Renal cortex interstitium (tissue), 11 donors: ENCODE measurements at regions not wholly inside any gene's neighbourhood (a gene's known extent, or its start where the extent isn't known, plus 50 kb on each side); places are given as distances from the start of the nearest gene placed in this dataset.
"Not testable (repeated sequence)": the region's sequence is repeated elsewhere in the genome, so short reads cannot be mapped to it uniquely, and the experiment has no call there.

ENCODE experiments used
- DNase-seq, 11 donors: peaks; one replicate each; pipeline ENCODE4 v3.0.0-alpha.2; 2013; ENCODE audit warnings: low read depth in 9 of 11, low spot score in 4 of 11; ENCODE audit errors: extremely low read depth in 1 of 11

GRCh38 chr14:88975926-88976325 lies 151.5 kb downstream of the TTC8 start:
- DNase-seq, result no peak

- DNase-seq, result not testable (repeated sequence)
Measured at GRCh38 chr14:88980907-88981306, 156.5 kb downstream of the TTC8 start.

DNA sequence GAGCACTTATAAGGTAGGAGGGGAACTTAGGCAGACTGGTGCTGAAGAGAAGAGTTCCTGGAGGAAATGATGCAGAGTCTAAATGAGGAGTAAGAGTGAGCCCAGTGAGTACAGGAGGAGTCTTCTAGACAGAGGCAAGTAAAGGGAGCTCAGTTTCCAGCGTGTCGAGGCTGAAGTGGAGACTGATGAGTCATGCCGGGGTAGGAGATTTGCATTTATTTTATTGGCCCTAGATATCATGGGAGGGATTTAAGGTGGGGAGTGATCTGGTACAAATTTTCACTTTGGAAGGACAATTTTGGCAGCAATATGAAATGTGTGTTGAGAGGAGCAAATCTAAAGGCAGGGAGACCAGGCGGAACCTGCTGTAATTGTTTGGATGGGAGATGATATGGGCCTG lies 157.5 kb downstream of the TTC8 start:
- no peak for DNase-seq

DNA sequence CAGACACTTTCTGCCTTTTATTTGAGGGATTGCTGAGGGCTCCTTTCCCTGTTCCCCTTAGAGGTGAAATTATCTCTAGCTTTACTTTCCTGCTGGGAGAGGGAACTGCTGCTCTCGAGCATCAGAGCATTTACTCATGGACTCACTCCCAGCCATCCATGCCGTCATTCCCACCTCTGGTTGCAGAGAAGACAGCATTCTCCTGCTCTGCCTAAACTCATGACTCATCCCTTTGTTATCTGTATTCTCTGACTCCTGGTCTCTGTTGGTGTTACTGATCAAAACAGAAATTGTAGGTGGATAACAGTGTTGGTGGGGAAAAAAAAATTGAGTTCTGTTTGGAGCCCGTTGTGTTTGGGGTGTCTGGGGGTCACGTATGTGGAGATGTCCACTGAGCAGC lies 159.3 kb downstream of the TTC8 start:
- no peak for DNase-seq

GRCh38 chr14:88985654-88986053 lies 161.2 kb downstream of the TTC8 start:
- no peak for DNase-seq

GRCh38 chr14:88986146-88986841 lies 161.8 kb downstream of the TTC8 start:
- DNase-seq, result no peak

DNA sequence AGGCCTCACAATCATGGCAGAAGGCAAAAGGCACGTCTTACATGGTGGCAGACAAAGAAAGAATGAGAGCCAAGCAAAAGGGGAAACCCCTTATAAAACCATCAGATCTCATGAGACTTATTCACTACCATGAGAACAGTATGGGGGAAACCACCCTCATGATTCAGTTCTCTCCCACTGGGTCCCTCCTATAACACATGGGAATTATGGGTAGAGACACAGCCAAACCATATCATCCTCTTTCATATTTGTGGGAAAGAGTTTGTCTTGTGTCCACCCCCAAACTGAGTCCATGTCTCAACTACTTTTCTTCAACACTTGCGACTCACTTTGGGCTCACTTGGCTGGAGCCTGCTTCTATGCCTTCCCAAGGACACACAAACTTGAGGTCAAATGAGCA lies 162.5 kb downstream of the TTC8 start:
- not testable (repeated sequence) for DNase-seq

GRCh38 chr14:88987516-88987915 lies 163.1 kb downstream of the TTC8 start:
- DNase-seq, result no peak

- DNase-seq, result no peak
Measured at GRCh38 chr14:88989911-88990310, 165.5 kb downstream of the TTC8 start.

DNA sequence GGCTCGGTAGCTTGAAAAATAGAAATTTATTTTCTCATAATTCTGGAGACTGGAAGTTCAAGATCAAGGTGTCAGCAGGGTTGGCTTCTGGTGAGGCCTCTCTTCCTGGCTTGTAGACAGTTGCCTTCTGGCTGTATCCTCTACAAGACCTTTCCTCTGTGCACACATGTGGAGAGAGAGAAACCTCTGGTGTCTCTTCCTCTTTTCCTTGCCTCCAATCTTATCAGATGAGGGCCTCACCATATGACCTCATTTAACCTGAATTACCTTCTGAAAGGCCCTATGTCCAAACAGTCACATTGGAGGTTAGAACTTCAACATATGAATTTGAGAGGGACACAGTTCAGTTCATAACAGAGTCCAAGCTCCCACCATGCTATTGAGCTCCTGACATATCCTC lies 166.4 kb downstream of the TTC8 start:
- DNase-seq, result no peak

DNA sequence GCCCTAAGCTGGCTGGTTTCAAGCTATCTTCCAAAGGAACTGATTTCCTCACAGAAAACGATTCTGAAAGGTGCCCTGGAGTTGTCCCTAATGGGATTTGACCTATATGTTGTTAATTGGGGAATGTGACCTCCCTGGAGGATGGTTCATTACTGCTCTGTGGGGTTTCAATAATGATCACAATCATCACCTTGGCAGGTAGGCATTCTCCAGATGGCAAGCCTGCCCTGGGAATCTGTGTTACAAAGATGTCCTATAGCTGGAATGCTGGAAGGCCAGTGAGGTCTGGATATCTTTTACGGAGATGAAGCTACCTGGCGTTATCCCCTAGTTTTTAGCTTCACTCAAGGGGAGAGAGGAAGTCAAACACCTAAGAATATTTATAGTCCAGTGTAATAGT lies 167.6 kb downstream of the TTC8 start:
- no peak for DNase-seq

- no peak for DNase-seq
Measured at GRCh38 chr14:88993946-88994345, 169.5 kb downstream of the TTC8 start.

- no peak for DNase-seq
Measured at GRCh38 chr14:88995437-88996198, 171.2 kb downstream of the TTC8 start.

- no peak for DNase-seq
Measured at GRCh38 chr14:88998027-88998426, 173.6 kb downstream of the TTC8 start.

DNA sequence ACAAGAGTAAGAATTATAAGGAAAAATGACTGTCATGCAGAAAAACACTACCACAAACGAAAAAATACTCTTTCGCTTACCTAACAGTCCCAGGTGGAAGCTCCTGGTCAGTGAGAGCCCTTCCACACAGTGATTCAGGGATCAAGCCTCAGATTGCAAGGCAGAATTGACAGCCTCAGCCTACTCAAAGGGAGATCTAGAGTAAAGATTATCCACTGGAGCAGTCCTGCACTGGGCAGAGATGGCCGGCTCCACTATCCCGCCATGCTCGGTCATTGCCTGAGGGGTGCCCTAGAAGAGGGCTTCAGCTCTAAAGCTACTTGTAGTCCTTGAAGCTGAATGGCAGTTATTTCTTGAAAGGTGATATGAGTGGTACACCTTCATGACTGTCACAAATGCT lies 174.7 kb downstream of the TTC8 start:
- DNase-seq, result no peak

- DNase-seq, result peak in 1 of 11 donors; percentile 13
Measured at GRCh38 chr14:89000007-89000942, 175.8 kb downstream of the TTC8 start.

GRCh38 chr14:89004166-89004565 lies 179.7 kb downstream of the TTC8 start:
- no peak for DNase-seq

DNA sequence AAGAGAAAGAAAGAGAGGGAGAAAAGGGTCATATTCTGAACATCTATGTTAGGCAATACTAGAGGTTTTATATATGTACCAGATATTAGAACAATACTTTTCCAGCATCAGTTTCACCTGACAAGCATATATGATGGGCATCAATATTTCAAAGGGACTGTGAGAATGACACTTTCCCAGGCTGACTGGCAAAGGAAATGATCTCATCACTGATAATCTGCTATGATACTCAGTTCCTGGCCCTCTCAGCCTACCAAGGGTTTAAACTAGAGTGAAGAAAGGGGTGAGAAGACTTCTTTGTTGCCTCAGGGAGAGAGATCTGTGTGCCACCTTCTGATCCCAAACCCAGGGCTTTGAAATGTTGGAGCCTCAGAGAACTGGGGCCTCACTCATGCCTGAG lies 183.5 kb downstream of the TTC8 start:
- DNase-seq, result no peak

DNA sequence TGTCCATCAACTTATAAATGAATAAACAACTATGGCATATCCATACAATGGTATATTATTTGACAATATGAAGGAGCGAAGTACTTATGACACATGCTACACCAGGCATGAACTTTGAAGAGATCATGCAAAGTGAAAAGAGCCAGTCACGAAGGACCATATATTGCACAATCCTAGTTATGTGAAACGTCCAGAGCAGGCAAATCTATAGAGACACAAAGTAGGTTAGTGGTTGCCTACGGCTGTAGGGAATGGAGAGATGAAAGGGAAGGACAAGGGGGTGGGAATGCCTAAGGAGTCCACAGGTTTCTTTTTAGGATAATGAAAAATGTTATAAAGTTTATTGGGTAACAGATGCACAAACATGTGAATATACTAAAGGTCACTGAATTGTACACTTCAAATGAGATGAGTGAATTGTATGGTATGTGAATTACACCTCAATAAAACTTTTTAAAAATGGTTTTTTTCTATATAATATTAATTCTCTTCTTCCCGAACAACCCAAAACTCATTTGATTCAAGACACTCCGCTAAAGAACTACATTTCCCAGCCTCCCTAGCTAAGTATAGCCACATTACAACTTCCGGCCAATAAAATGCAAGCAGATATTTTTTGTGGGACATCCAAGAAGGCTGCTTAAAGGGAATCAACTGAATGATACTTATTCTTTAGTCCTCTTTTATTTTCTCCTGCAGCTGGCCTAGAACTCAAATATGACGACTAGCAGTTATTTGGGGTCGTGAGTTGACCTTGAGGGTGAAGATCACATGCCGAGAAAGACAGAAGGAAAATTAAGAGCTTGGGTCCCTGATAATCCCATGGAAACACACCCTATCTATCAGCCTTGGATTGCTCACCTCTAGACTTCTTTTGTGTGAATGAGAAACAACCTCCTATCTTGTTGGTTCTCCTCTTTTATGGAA lies 187.2 kb downstream of the TTC8 start:
- no peak for DNase-seq
